ENCODE measurements at regions not wholly inside any gene's neighbourhood (a gene's known extent, or its start where the extent isn't known, plus 50 kb on each side); places are given as distances from the start of the nearest gene placed in this dataset.

GRCh38 chr6:165826487-165827189 is 163.6 kb upstream of the PDE10A start:
- TF ChIP-seq, protein P1, sequence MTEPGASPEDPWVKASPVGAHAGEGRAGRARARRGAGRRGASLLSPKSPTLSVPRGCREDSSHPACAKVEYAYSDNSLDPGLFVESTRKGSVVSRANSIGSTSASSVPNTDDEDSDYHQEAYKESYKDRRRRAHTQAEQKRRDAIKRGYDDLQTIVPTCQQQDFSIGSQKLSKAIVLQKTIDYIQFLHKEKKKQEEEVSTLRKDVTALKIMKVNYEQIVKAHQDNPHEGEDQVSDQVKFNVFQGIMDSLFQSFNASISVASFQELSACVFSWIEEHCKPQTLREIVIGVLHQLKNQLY (CRISPR knock-in tag; IDR thresholded peaks at IDR 0.05): no peak
- TF ChIP-seq, protein P2, sequence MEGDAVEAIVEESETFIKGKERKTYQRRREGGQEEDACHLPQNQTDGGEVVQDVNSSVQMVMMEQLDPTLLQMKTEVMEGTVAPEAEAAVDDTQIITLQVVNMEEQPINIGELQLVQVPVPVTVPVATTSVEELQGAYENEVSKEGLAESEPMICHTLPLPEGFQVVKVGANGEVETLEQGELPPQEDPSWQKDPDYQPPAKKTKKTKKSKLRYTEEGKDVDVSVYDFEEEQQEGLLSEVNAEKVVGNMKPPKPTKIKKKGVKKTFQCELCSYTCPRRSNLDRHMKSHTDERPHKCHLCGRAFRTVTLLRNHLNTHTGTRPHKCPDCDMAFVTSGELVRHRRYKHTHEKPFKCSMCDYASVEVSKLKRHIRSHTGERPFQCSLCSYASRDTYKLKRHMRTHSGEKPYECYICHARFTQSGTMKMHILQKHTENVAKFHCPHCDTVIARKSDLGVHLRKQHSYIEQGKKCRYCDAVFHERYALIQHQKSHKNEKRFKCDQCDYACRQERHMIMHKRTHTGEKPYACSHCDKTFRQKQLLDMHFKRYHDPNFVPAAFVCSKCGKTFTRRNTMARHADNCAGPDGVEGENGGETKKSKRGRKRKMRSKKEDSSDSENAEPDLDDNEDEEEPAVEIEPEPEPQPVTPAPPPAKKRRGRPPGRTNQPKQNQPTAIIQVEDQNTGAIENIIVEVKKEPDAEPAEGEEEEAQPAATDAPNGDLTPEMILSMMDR (IDR thresholded peaks at IDR 0.05): no peak
